ENCODE measurements at regions not wholly inside any gene's neighbourhood (a gene's known extent, or its start where the extent isn't known, plus 50 kb on each side); places are given as distances from the start of the nearest gene placed in this dataset.
A peak's percentile ranks its signal among the peaks of the same experiment; 100 is the strongest.

DNA sequence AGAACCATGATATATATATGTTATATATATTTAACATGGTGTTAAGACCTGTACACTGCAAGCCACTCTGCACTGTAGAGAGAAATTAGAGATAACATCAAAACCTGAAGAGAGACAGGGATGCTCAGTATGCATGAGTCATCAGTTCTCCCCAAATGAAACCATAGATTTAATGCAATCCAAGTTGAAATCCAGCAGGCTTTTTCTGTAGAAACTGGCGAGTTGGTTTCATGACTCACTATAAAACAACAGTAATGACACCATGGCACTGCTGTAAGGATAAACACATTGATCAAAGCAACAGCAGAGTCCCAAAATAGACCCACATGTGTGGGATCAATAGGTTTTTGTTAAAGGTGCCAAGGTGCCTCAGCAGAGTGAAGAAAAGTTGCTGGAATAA lies 65.8 kb downstream of the RTP5 start:
- H3K4me3 ChIP-seq (ENCODE audit: control insufficient read depth in 1 of 2, extremely low read depth in 1 of 2, low read length in 1 of 2), result no peak overlapping the region
- no peaks in the 10 kb centered on the region for H3K27me3 Mint-ChIP-seq
- H3K27me3 ChIP-seq (replicated peaks in 1 of 2; ENCODE audit: control insufficient read depth in 2 of 2, extremely low read depth in 1 of 2, insufficient read depth in 2 of 2, low read length in 1 of 2), result no peaks in the 10 kb centered on the region
- H3K4me1 ChIP-seq (ENCODE audit: control insufficient read depth in 1 of 2, extremely low read depth in 1 of 2, insufficient read depth in 2 of 2, low read length in 2 of 2), result peaks cover 0 to 22% of the 10 kb centered on the region in 2 experiments
- H3K9me3 ChIP-seq, result no peaks in the 10 kb centered on the region
- peaks cover 10% of the 10 kb centered on the region for H3K36me3 Mint-ChIP-seq
- no peak for ATAC-seq (replicated peaks in 1 of 4)
- peaks cover 0 to 2% of the 10 kb centered on the region in 2 donors for H3K36me3 ChIP-seq (ENCODE audit: control insufficient read depth in 2 of 2, extremely low read depth in 1 of 2, insufficient read depth in 1 of 2, low read length in 1 of 2)
- no peak overlapping the region for H3K4me3 Mint-ChIP-seq
- no CpG with 5 or more reads among the region's 1 CpG for WGBS (ENCODE audit: insufficient coverage)
- POLR2A ChIA-PET, result no interaction called here
- no peak for DNase-seq
- H3K9me3 Mint-ChIP-seq, result peaks cover 0 to 9% (median 2%) of the 10 kb centered on the region in 3 donors
- H3K27ac ChIP-seq (ENCODE audit: low read length), result no peak overlapping the region
- CTCF ChIA-PET, result no interaction called here
- peaks cover 10 to 25% (median 14%) of the 10 kb centered on the region in 3 donors for H3K4me1 Mint-ChIP-seq
- no peak overlapping the region for H3K27ac Mint-ChIP-seq

DNA sequence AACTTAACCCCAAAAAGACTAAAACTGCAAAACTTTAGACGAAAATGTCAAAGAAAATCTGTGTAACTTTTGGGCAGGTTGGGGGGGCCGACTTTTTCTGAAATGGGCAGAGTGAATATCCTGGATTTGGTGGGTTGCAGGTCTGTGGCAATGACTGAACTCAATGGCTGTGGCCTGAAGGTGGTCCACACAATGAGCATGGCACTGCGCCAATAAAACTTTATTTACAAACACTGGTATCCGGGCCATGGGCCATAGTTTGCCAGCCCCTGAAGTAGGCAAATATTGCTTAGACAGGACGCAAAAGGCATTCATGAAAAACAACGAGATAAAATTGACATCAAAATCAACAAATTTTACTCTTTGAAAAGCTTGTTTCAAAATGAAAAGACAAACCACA lies 66.2 kb downstream of the RTP5 start:
- CTCF ChIA-PET, result no interaction called here
- peaks cover 0 to 22% of the 10 kb centered on the region in 2 experiments for H3K4me1 ChIP-seq (ENCODE audit: control insufficient read depth in 1 of 2, extremely low read depth in 1 of 2, insufficient read depth in 2 of 2, low read length in 2 of 2)
- Mint-ChIP-seq H3K36me3 (peaks cover 10% of the 10 kb centered on the region), H3K9me3 (peaks cover 0 to 11% (median 4%) of the 10 kb centered on the region in 3 donors), H3K4me1 (peaks cover 11 to 28% (median 17%) of the 10 kb centered on the region in 3 donors), H3K4me3 (no peak overlapping the region), H3K27me3 (no peaks in the 10 kb centered on the region), H3K27ac (no peak overlapping the region)
- POLR2A ChIA-PET, result no interaction called here
- WGBS (ENCODE audit: insufficient coverage), result 96% methylated on average over 4 of the region's 6 CpGs
- no peaks in the 10 kb centered on the region for H3K9me3 ChIP-seq
- H3K27me3 ChIP-seq (replicated peaks in 1 of 2; ENCODE audit: control insufficient read depth in 2 of 2, extremely low read depth in 1 of 2, insufficient read depth in 2 of 2, low read length in 1 of 2), result no peaks in the 10 kb centered on the region
- no peak for ATAC-seq (replicated peaks in 1 of 4)
- H3K36me3 ChIP-seq (ENCODE audit: control insufficient read depth in 2 of 2, extremely low read depth in 1 of 2, insufficient read depth in 1 of 2, low read length in 1 of 2), result peaks cover 0 to 2% of the 10 kb centered on the region in 2 donors
- no peak for DNase-seq
- H3K27ac ChIP-seq (ENCODE audit: low read length), result no peak overlapping the region
- H3K4me3 ChIP-seq (ENCODE audit: control insufficient read depth in 1 of 2, extremely low read depth in 1 of 2, low read length in 1 of 2), result no peak overlapping the region

DNA sequence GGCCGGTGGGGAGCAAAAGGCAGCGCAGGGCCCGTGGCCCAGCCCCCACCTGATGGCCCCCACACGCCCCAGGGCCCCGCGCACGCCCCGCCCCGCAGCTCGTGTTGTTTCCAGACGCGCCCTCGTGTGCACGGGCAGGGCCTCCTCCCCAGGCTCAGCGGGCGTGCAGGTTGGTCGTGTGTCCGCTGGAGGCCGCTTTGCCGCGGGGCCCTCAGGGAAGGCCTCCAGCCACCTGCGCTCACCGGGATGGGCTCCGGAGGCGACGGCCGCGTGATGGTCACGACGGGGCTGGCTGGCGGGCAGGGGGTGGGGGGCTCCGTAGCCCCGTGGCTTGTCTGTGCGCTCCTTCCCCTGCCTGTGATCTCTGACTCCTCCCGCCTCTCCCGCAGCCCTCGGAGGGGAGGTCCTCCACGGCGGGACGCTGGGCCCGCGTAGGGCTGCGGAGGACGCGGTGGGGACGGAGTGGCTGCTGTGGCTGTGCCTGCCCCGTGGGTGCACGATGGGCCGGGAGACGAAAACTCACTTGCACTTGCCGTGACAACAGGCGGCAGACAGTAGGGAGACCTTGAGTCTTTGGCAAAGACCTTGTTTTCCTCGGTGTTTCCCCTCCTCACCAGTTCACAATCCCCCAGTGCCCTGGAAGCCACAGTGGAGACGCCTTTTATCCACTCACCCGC lies 67.1 kb downstream of the RTP5 start:
- no peaks in the 10 kb centered on the region for H3K27me3 ChIP-seq (replicated peaks in 1 of 2; ENCODE audit: control insufficient read depth in 2 of 2, extremely low read depth in 1 of 2, insufficient read depth in 2 of 2, low read length in 1 of 2)
- peaks cover 11 to 31% (median 17%) of the 10 kb centered on the region in 3 donors for H3K4me1 Mint-ChIP-seq
- WGBS (ENCODE audit: insufficient coverage), result 96% methylated on average over 34 of the region's 55 CpGs
- no peak overlapping the region for H3K27ac ChIP-seq (ENCODE audit: low read length)
- POLR2A ChIA-PET, result no interaction called here
- H3K4me3 Mint-ChIP-seq, result no peak overlapping the region
- no peak for DNase-seq
- no peak overlapping the region for H3K27ac Mint-ChIP-seq
- no peak overlapping the region for H3K4me3 ChIP-seq (ENCODE audit: control insufficient read depth in 1 of 2, extremely low read depth in 1 of 2, low read length in 1 of 2)
- H3K9me3 ChIP-seq, result no peaks in the 10 kb centered on the region
- no peak for ATAC-seq (replicated peaks in 1 of 4)
- no peaks in the 10 kb centered on the region for H3K27me3 Mint-ChIP-seq
- H3K36me3 ChIP-seq (ENCODE audit: control insufficient read depth in 2 of 2, extremely low read depth in 1 of 2, insufficient read depth in 1 of 2, low read length in 1 of 2), result peaks cover 0 to 2% of the 10 kb centered on the region in 2 donors
- peaks cover 10% of the 10 kb centered on the region for H3K36me3 Mint-ChIP-seq
- H3K4me1 ChIP-seq (ENCODE audit: control insufficient read depth in 1 of 2, extremely low read depth in 1 of 2, insufficient read depth in 2 of 2, low read length in 2 of 2), result peaks cover 0 to 22% of the 10 kb centered on the region in 2 experiments
- H3K9me3 Mint-ChIP-seq, result peaks cover 0 to 11% (median 4%) of the 10 kb centered on the region in 3 donors
- CTCF ChIA-PET, result no interaction called here

- Mint-ChIP-seq H3K9me3 (peaks cover 0 to 11% (median 4%) of the 10 kb centered on the region in 3 donors), H3K27ac (no peak overlapping the region), H3K27me3 (no peaks in the 10 kb centered on the region), H3K4me1 (peaks cover 11 to 31% (median 17%) of the 10 kb centered on the region in 3 donors), H3K4me3 (no peak overlapping the region), H3K36me3 (peaks cover 10% of the 10 kb centered on the region)
- Histone ChIP-seq H3K27ac (ENCODE audit: low read length) (no peak overlapping the region), H3K27me3 (replicated peaks in 1 of 2; ENCODE audit: control insufficient read depth in 2 of 2, extremely low read depth in 1 of 2, insufficient read depth in 2 of 2, low read length in 1 of 2) (no peaks in the 10 kb centered on the region), H3K36me3 (ENCODE audit: control insufficient read depth in 2 of 2, extremely low read depth in 1 of 2, insufficient read depth in 1 of 2, low read length in 1 of 2) (peaks cover 0 to 2% of the 10 kb centered on the region in 2 donors), H3K4me1 (ENCODE audit: control insufficient read depth in 1 of 2, extremely low read depth in 1 of 2, insufficient read depth in 2 of 2, low read length in 2 of 2) (peaks cover 0 to 22% of the 10 kb centered on the region in 2 experiments), H3K9me3 (no peaks in the 10 kb centered on the region), H3K4me3 (ENCODE audit: control insufficient read depth in 1 of 2, extremely low read depth in 1 of 2, low read length in 1 of 2) (no peak overlapping the region)
- CTCF ChIA-PET, result no interaction called here
- WGBS (ENCODE audit: insufficient coverage), result 90% methylated on average over 5 of the region's 15 CpGs
- ATAC-seq (replicated peaks in 1 of 4) (no peak), DNase-seq (no peak)
- POLR2A ChIA-PET, result no interaction called here
Measured at GRCh38 chr2:241937297-241937696, 67.8 kb downstream of the RTP5 start.

DNA sequence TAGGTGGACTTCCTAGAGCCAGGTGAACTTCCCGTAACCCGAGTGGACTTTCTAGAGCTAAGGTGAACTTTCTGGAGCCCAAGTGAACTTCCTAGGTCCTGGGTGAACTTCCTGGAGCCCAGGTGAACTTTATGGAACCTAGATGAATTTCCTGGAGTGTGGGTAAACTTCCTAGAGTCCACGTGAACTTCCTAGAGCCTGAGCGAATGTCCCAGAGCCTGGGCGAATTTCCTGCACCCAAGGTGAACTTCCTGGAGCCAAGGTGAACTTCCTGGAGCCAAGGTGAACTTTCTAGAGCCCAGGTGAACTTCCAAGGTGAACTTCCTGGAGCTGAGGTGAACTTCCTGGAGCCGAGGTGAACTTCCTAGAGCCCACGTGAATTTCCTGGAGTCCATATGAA lies 70.0 kb downstream of the RTP5 start:
- H3K27ac Mint-ChIP-seq, result peak overlapping the region; percentile 47 to 58
- H3K36me3 ChIP-seq (ENCODE audit: control insufficient read depth in 2 of 2, extremely low read depth in 1 of 2, insufficient read depth in 1 of 2, low read length in 1 of 2), result no peaks in the 10 kb centered on the region
- no peaks in the 10 kb centered on the region for H3K27me3 ChIP-seq (replicated peaks in 1 of 2; ENCODE audit: control insufficient read depth in 2 of 2, extremely low read depth in 1 of 2, insufficient read depth in 2 of 2, low read length in 1 of 2)
- WGBS (ENCODE audit: insufficient coverage), result 71% methylated on average over 7 of the region's 7 CpGs
- H3K4me1 Mint-ChIP-seq, result peaks cover 11 to 26% (median 14%) of the 10 kb centered on the region in 3 donors
- peaks cover 10% of the 10 kb centered on the region for H3K36me3 Mint-ChIP-seq
- H3K4me3 ChIP-seq (ENCODE audit: control insufficient read depth in 1 of 2, extremely low read depth in 1 of 2, low read length in 1 of 2), result no peak overlapping the region
- ChIA-PET CTCF (no interaction called here), POLR2A (no interaction called here)
- DNase-seq, result no peak
- no peak for ATAC-seq (replicated peaks in 1 of 4)
- no peak overlapping the region for H3K4me3 Mint-ChIP-seq
- peaks cover 0 to 13% of the 10 kb centered on the region in 2 experiments for H3K4me1 ChIP-seq (ENCODE audit: control insufficient read depth in 1 of 2, extremely low read depth in 1 of 2, insufficient read depth in 2 of 2, low read length in 2 of 2)
- H3K27ac ChIP-seq (ENCODE audit: low read length), result peak overlapping the region; percentile 67
- H3K27me3 Mint-ChIP-seq, result no peaks in the 10 kb centered on the region
- no peaks in the 10 kb centered on the region for H3K9me3 ChIP-seq
- peaks cover 0 to 11% (median 4%) of the 10 kb centered on the region in 3 donors for H3K9me3 Mint-ChIP-seq

DNA sequence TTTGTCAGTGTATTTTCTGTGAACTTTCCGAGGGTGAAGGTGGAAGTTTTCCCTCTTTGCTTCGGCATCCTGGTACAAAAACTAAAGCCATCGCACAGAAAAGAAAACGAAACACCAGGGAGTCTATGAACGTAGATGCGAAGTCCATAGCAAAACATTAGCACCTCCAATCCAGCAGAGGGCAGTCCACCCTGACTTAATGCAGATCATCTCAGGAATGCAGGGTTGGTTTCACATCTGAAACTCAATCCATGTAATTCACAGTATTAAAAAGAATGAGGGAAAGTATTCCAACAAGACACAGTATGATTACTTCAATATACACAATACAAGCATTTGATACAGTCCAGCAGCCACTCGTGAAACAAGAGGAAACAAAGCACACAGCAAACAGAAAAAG lies 70.8 kb downstream of the RTP5 start:
- peaks cover 8% of the 10 kb centered on the region for H3K36me3 Mint-ChIP-seq
- Histone ChIP-seq H3K4me3 (ENCODE audit: control insufficient read depth in 1 of 2, extremely low read depth in 1 of 2, low read length in 1 of 2) (no peak overlapping the region), H3K27ac (ENCODE audit: low read length) (no peak overlapping the region), H3K36me3 (ENCODE audit: control insufficient read depth in 2 of 2, extremely low read depth in 1 of 2, insufficient read depth in 1 of 2, low read length in 1 of 2) (no peaks in the 10 kb centered on the region), H3K4me1 (ENCODE audit: control insufficient read depth in 1 of 2, extremely low read depth in 1 of 2, insufficient read depth in 2 of 2, low read length in 2 of 2) (peaks cover 0 to 13% of the 10 kb centered on the region in 2 experiments), H3K27me3 (replicated peaks in 1 of 2; ENCODE audit: control insufficient read depth in 2 of 2, extremely low read depth in 1 of 2, insufficient read depth in 2 of 2, low read length in 1 of 2) (no peaks in the 10 kb centered on the region), H3K9me3 (no peaks in the 10 kb centered on the region)
- ChIA-PET POLR2A (no interaction called here), CTCF (no interaction called here)
- peak overlapping the region; percentile 34 to 69 for H3K27ac Mint-ChIP-seq
- H3K27me3 Mint-ChIP-seq, result no peaks in the 10 kb centered on the region
- peaks cover 0 to 11% (median 4%) of the 10 kb centered on the region in 3 donors for H3K9me3 Mint-ChIP-seq
- DNase-seq (peak in 1 of 35 experiments; percentile 24), ATAC-seq (replicated peaks in 1 of 4) (no peak)
- peaks cover 11 to 26% (median 14%) of the 10 kb centered on the region in 3 donors for H3K4me1 Mint-ChIP-seq
- peak overlapping the region in 1 of 3 donors; percentile 24 for H3K4me3 Mint-ChIP-seq
- WGBS (ENCODE audit: insufficient coverage), result 100% methylated on average over 2 of the region's 7 CpGs
